Activated effector memory CD4-positive, alpha-beta T cell treated with Interleukin-2 at 50 U/mL for 16 hours (primary cell): ENCODE measurements at regions not wholly inside any gene's neighbourhood (a gene's known extent, or its start where the extent isn't known, plus 50 kb on each side); places are given as distances from the start of the nearest gene placed in this dataset.

Experiments used
- DNase-seq: peaks from one replicate; pipeline ENCODE4 v3.0.0-alpha.2; 2020

GRCh38 chr6:139625081-139625939 is 250.9 kb upstream of the CITED2 start:
- no peak for DNase-seq

DNA sequence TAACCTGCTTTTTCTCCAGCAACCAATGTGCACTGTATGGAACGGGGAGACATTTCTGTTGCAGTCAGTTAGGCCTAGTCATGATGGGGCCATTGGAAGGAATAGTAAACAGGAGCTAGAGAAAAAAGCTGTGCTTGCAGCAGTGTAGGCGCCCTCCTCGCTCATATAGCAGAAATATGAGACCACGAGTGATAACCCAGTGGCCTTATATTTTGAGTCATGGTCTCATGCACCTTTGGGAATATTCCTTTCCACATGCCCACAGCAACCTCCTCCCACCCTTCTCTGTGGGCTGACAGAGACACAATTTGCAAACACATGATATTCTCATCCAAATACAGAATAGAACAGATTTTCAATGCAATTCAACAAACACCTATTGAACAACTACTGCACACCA is 248.9 kb upstream of the CITED2 start:
- DNase-seq = no peak

DNA sequence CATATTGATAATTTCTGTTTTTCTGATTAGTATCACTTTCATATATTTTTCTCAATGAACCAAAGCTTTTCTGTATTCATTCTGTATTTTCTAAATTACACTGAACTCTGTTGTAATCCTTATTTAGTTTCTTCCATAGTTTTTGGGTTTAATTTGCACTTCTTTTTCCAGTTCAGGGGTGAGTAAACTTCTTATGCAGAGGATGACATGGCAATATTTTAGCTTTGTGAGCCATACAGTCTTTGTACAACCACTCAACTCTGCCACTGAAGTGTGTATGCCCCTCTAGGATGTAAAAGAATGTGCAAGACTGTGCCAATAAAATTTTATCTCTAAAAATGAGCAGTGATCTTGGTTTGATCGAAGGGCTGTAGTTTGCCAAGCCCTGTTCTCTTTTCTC is 239.0 kb upstream of the CITED2 start:
- no peak for DNase-seq

GRCh38 chr6:139612135-139612465 is 237.7 kb upstream of the CITED2 start:
- no peak for DNase-seq

- no peak for DNase-seq
Observed at GRCh38 chr6:139611327-139612134, 237.1 kb upstream of the CITED2 start.

DNA sequence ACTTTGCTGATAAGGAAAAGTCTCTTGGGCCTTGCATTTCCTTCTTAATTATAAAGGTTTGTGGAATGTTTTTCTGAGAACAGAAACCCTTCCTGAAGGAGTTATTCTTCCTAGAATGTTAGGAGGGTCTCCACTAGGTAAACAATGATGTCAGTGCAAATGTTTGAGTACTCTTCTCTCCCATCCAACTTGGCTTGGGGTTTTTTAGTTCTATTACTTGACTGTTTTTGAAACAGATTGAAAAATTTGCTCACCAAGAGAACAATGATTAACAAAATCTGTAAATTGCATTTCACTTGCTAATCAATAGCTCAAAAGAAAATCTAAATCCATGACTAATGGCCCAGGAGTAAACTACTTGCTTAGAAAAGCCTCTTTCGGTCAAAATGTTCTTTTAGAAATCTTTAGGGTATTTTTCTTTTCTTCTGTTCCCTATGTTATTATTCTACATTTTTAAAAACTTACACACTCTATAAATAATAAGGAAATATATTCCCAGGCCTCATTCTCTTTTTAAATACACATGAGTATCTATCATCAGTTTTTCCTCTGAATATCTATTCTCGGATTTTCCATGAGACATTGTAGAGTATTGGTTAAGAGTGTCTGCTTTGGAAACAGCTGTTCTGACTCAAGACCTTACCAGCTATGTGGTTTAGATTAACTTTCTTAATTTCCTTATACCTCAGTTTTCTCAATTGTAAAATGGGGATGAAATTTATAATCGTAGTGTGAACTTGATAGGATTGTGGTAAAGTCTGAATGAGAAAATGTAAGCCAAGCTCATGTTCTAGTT is 234.2 kb upstream of the CITED2 start:
- DNase-seq = no peak

- no peak for DNase-seq
Observed at GRCh38 chr6:139605350-139605749, 230.9 kb upstream of the CITED2 start.

GRCh38 chr6:139603581-139603980 is 229.1 kb upstream of the CITED2 start:
- no peak for DNase-seq

DNA sequence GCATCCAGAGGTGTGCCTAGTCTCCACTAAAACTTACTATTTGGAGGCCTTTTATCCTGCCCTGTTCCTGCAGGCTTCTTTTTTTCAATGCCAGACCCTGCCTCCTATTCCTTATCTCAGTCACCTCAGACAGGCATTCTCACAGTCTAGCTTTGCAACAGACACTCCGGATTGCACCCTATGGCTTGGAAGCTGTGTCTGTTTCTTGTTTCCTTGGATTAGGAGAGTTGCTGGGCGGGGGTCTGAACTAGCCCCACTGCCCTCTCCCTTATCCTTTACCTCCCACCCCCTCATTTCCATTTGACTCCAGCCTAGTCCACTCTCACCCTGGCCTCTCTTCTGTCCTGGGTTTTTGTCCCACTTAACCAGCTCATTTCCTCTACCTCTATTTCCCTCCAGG is 228.1 kb upstream of the CITED2 start:
- no peak for DNase-seq

DNA sequence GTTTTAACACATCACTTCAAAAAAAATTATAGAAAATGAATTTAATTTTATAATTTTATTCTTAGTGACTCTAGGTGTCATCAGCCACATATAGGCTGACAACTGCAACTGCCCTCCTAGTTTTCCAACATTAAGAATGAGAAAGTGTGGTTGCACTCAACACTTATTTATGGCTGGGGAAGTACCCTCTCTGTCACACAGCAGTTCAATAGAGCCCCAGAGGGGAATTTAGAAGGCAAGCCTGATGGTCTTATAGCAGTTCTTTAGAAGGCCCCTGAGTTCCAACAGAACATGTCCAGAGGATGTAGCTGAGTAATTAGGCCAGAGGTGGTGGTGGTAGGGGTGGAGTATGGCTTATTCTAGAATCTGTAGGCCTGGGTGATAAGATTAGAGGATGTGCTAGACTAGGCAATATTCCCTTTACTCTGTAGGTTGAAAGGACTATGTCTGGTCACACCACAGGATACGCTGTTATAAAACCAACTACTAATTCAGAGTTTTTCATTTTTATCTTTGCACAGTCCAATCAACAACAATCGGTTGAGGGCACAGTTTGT is 226.5 kb upstream of the CITED2 start:
- DNase-seq = no peak

DNA sequence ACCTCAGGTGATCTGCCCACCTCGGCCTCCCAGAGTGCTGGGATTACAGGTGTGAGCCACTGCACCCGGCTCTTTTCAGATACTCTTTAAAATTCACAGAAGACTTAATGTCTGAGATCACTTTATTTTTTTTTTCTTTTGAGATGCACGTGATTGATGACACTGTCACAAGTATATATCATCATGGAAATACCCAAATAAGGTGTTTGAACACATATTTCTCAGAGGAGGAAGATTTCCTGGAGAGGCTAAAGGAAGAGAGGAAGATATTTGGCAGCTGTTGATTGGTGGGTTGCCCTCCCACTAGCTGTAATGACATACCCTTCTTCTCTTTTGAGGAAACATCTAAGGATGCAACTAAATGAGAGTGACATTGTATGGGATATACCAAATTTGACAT is 225.9 kb upstream of the CITED2 start:
- DNase-seq = no peak

DNA sequence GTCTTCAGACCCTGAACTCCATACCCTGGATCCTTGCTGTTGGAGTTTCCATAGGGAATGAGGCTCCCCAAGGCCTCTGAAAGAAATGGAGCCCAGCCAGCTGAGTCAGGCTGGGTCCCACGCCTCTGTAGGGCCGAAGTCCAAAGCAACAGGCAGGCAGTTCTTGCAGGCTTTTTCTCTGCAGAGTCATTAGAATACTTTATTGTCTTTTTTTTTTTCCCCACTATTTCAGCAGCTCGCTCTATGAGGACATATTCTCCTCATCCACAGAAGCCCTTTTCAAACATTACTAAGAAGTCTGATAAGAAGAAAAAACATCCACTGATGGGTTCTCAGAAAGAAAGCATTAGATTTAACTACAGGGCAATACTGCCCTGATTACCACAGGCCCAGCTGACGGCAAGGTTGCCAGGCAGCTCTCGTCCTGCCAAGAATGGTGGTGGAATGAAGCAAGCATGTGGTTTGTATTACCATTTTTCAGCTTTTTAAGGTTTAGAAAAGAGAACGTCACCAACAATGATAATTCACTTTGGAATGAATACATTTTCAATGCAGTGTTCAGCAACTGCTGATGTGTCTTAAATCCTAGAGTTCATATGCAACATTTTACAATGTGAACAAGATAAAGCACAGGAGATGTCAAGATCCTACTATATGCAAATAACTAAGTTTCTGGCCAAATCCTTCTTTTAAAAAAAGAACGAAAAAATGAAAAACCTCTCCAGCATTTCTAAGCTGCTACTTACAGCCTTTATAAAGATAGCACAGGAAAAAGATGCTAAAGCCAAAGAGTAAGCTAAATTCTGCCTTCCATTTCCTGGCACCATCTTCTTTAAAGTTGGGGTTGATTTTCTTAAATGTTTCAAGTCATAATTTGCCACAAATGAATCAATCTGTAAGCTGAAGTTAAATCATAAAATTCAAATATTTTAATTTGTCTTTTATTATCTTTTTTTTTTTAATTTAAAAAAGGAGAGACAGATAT is 223.6 kb upstream of the CITED2 start:
- no peak for DNase-seq

GRCh38 chr6:139597087-139597763 is 222.8 kb upstream of the CITED2 start:
- DNase-seq = no peak

GRCh38 chr6:139595183-139595582 is 220.7 kb upstream of the CITED2 start:
- DNase-seq = no peak

DNA sequence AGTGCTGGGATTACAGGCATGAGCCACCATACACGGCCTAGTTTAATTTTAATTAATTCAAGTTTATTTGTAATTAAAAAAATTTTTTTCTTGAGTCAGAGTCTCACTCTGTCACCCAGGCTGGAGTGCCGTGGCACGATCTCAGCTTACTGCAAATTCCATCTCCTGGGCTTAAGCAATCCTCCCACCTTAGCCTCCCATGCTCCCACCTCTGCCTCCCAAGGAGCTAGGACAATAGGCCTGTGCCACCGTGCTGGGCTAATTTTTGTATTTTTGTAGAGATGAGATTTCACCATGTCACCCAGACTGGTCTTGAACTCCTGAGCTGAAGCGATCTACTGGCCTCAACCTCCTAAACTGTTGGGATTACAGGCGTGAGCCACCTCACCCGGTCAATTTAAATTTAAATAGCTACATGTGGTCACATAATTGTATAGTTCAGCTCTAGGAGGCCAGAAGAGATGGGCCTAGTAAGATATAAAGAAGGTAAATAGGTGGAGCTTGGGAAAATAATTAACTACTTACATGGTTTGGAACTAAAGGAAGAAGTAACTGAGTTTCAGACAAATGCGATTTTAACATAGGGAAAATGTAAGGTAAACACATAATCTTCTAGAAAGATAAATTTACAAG is 220.0 kb upstream of the CITED2 start:
- no peak for DNase-seq

- no peak for DNase-seq
Observed at GRCh38 chr6:139593081-139593480, 218.6 kb upstream of the CITED2 start.

GRCh38 chr6:139592011-139592410 is 217.6 kb upstream of the CITED2 start:
- no peak for DNase-seq

DNA sequence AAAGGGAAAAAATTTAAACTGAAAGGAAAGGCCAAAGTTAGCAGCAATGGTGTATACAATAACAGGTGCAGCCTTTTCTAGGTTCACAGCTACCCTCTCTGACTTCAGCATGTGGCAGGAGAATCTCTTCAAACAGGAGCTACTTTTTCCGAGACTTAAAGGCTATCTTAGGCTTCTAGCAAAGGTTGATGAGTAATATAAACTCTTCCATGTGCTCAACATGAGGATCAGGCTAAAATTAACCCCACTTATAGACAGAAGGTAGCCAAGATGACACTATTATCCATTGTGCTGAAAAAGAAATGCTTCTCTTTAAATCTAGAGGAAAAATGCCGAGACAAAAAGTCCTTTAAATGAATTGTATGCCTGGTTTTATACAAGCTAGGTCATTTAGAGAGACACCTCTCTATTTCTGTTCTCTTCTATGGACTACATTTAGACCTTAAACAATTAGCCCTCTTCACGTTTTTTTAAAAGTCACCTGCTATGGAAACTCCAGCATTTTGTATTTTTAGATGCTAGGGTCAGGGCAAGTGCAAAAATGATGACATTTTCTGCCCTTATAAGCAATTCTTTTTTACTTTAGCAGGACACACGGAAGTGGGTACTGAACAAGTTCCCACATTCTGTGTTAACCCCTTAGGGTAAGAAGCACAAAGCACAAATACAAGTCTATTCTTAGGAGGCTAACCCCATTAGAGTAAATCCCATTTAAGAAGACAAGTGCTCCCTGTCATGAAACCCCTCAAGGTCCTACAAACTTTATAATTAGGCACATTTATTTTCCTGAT is 216.8 kb upstream of the CITED2 start:
- DNase-seq = no peak

GRCh38 chr6:139590206-139590605 is 215.8 kb upstream of the CITED2 start:
- DNase-seq = no peak
